Left lung (tissue), 4 donors: ENCODE measurements at regions not wholly inside any gene's neighbourhood (a gene's known extent, or its start where the extent isn't known, plus 50 kb on each side); places are given as distances from the start of the nearest gene placed in this dataset.

Experiments used
- ATAC-seq: fragments of 200-7000 bp; cut with Tn5 transposase; one replicate; pipeline ENCODE4 v1.9.1; 2020; ENCODE audit warnings: moderate library complexity
- DNase-seq, 4 donors: peaks; one replicate each; pipeline ENCODE4 v3.0.0-alpha.2; 2013 to 2020
- H3K27ac ChIP-seq, 2 donors: fragments of 200-600 bp; sonication (generic) in 1 of 2; one replicate each; pipeline versions ENCODE4 v1.5.0 to v1.8.0; 2020 to 2021
- H3K27me3 ChIP-seq, 2 donors: fragments of 200-600 bp; sonication (generic) in 1 of 2; one replicate each; pipeline versions ENCODE4 v1.5.0 to v1.8.0; 2020 to 2021
- H3K36me3 ChIP-seq, 2 donors: fragments of 200-600 bp; sonication (generic) in 1 of 2; one replicate each; pipeline versions ENCODE4 v1.5.0 to v1.8.0; 2020 to 2021
- H3K4me1 ChIP-seq, 2 donors: fragments of 200-600 bp; one replicate each; pipeline ENCODE4 v1.8.0; 2021
- H3K4me3 ChIP-seq, 2 donors: fragments of 200-600 bp; sonication (generic) in 1 of 2; one replicate each; pipeline versions ENCODE4 v1.5.0 to v1.8.0; 2020 to 2021; ENCODE audit warnings: mild to moderate bottlenecking in 1 of 2
- H3K9me3 ChIP-seq, 2 donors: fragments of 200-600 bp; sonication (generic) in 1 of 2; one replicate each; pipeline versions ENCODE4 v1.5.0 to v1.8.0; 2020 to 2021
- CTCF ChIP-seq, 2 donors: fragments of 200-600 bp; sonication (generic) in 1 of 2; IDR thresholded peaks; one replicate each; pipeline versions ENCODE4 v1.5.0 to v1.8.0; 2021; ENCODE audit warnings: antibody characterized with exemption in 2 of 2
- intact Hi-C, 2 donors: fragments of 100-400 bp; cut with DNase I; formaldehyde crosslinking; loops; one replicate each; pipeline versions ENCODE4 v1.11.2 to v1.14.2; 2022
- donor health status: DM: no; HTN: yes; CAD: no.
- donor health status: DM: no; HTN: no; CAD: no.

GRCh38 chr3:113084777-113085176 is 94.0 kb downstream of the GTPBP8 start:
- Histone ChIP-seq H3K36me3 (no peaks in the 10 kb centered on the region), H3K4me1 (no peaks in the 10 kb centered on the region), H3K27ac (no peak overlapping the region), H3K4me3 (no peak overlapping the region), H3K27me3 (no peaks in the 10 kb centered on the region), H3K9me3 (no peaks in the 10 kb centered on the region)
- intact Hi-C loops, result no loop called here
- TF ChIP-seq CTCF (IDR thresholded peaks at IDR 0.05), result no peak
- peak in 3 of 4 donors; percentile 55 to 65 (median 64) for DNase-seq
- peak; percentile 65 for ATAC-seq

DNA sequence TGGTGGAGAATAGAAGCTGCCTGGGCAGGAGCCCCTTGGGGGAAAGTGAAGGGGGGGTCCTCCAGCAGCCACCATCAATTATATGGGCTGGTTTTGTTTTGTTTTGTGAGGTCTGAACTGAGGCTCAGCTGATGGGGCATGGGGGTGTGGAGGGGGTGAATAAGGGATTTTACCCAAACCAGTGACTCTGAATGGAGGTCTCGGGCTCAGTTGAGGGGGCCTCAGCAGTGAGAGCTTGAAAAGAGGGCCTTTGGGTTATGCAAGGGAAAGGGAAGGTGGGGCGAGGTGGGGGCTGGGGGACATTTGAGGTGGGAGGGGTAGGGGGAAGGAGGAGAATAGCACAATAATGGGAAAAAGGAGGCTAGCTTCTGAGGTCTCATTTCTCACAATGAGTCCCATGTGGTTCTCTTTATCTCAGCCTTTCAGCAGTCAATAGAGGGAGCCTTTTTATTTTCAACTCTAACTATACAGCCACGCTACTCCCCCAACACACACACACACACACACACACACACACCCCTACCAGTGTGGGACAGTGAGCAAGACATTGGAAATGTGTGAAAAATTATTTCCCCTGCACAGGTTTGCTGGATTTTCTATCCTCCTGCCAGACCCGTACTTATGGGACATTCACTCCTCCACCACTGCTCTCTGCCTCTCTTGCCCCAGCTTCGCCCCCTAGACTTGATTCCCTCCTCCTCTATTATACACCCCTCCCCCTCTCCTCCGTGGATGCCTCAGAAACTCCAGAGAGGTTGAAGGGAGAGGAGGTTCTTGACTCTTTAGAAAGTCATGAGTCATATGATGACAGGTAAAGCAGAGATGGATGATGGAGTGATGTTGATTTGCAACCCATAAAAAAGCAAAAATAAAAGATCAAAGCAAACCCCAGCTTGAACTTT is 96.0 kb downstream of the GTPBP8 start:
- Histone ChIP-seq H3K4me1 (no peaks in the 10 kb centered on the region), H3K4me3 (no peak overlapping the region), H3K9me3 (no peaks in the 10 kb centered on the region), H3K36me3 (no peaks in the 10 kb centered on the region), H3K27me3 (no peaks in the 10 kb centered on the region), H3K27ac (no peak overlapping the region)
- DNase-seq, result no peak
- no peak for TF ChIP-seq CTCF (IDR thresholded peaks at IDR 0.05)
- ATAC-seq, result no peak
- intact Hi-C loops, result no loop called here

- TF ChIP-seq CTCF (IDR thresholded peaks at IDR 0.05), result no peak
- H3K4me1 ChIP-seq, result no peaks in the 10 kb centered on the region
- no peak overlapping the region for H3K4me3 ChIP-seq
- intact Hi-C loops, result no loop called here
- no peaks in the 10 kb centered on the region for H3K36me3 ChIP-seq
- no peak overlapping the region for H3K27ac ChIP-seq
- no peaks in the 10 kb centered on the region for H3K27me3 ChIP-seq
- no peaks in the 10 kb centered on the region for H3K9me3 ChIP-seq
- DNase-seq, result no peak
- ATAC-seq, result no peak
Observed at GRCh38 chr3:113088616-113089015, 97.8 kb downstream of the GTPBP8 start.

DNA sequence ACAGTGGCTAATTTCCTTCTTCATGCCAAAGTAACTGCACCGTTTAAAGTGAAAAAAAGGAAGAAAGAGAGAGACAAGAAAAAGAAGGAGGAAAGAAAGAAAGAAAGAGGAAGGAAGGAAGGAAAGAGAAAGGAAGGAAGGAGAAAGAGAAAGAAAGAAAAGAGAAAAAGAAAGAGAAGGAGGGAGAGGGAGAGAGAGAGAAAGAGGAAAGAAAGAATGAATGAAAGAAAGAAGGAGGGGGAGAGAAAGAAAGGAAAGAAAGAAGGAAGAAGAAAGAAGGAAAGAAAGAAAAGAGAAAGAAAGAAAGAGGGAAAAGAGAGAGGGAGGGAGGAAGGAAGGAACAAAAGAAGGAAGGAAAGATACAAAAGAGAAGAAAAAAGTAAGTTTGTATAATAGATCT is 100.6 kb downstream of the GTPBP8 start:
- ATAC-seq (no peak), DNase-seq (no peak)
- no peaks in the 10 kb centered on the region for H3K36me3 ChIP-seq
- H3K4me1 ChIP-seq, result no peaks in the 10 kb centered on the region
- no peak overlapping the region for H3K27ac ChIP-seq
- TF ChIP-seq CTCF (IDR thresholded peaks at IDR 0.05), result no peak
- intact Hi-C loops, result no loop called here
- H3K9me3 ChIP-seq, result no peaks in the 10 kb centered on the region
- H3K27me3 ChIP-seq, result no peaks in the 10 kb centered on the region
- H3K4me3 ChIP-seq, result no peak overlapping the region

GRCh38 chr3:113092746-113093145 is 102.0 kb downstream of the GTPBP8 start:
- no peak for TF ChIP-seq CTCF (IDR thresholded peaks at IDR 0.05)
- no peak for DNase-seq
- H3K27ac ChIP-seq, result no peak overlapping the region
- H3K27me3 ChIP-seq, result no peaks in the 10 kb centered on the region
- H3K4me3 ChIP-seq, result no peak overlapping the region
- no peak for ATAC-seq
- intact Hi-C loops, result no loop called here
- no peaks in the 10 kb centered on the region for H3K4me1 ChIP-seq
- H3K36me3 ChIP-seq, result no peaks in the 10 kb centered on the region
- H3K9me3 ChIP-seq, result no peaks in the 10 kb centered on the region
